SK-N-SH (cell line): ENCODE measurements at regions not wholly inside any gene's neighbourhood (a gene's known extent, or its start where the extent isn't known, plus 50 kb on each side); places are given as distances from the start of the nearest gene placed in this dataset.
"Not testable (repeated sequence)": the region's sequence is repeated elsewhere in the genome, so short reads cannot be mapped to it uniquely, and the experiment has no call there.

ENCODE experiments used
- CHD2 ChIP-seq: fragments of 150-350 bp; IDR thresholded peaks from 2 replicates; pipeline ENCODE4 v1.6.1; 2018; ENCODE audit warnings: low read length; ENCODE audit not compliant: partially characterized antibody
- ELF1 ChIP-seq: IDR thresholded peaks from 2 replicates; pipeline ENCODE4 v1.4.0; 2012
- EZH2phosphoT487 ChIP-seq: fragments of 200-600 bp; sonication (generic); IDR thresholded peaks from 2 replicates; pipeline ENCODE4 v1.6.1; 2017; ENCODE audit warnings: low read depth, mixed run types, mild to moderate bottlenecking, antibody characterized with exemption, moderate library complexity, borderline replicate concordance
- FOSL2 ChIP-seq: IDR thresholded peaks from 2 replicates; pipeline ENCODE4 v1.4.0; 2012; ENCODE audit warnings: low read depth, mild to moderate bottlenecking, moderate library complexity, borderline replicate concordance
- FOXJ3 ChIP-seq: sonication (generic); formaldehyde crosslinking; IDR thresholded peaks from 2 replicates; pipeline ENCODE4 v1.5.1; 2020; ENCODE audit warnings: mild to moderate bottlenecking, missing genetic modification reagents
- GABPA ChIP-seq: IDR thresholded peaks from 2 replicates; pipeline ENCODE4 v1.4.0; 2012; ENCODE audit warnings: low read depth, mild to moderate bottlenecking
- POLR2AphosphoS5 ChIP-seq: IDR thresholded peaks from 2 replicates; pipeline ENCODE4 v1.6.1; 2012; ENCODE audit warnings: low read depth, low read length
- RAD21 ChIP-seq: IDR thresholded peaks from 2 replicates; pipeline ENCODE4 v1.6.1; 2012; ENCODE audit warnings: mild to moderate bottlenecking, low read length
- RFX5 ChIP-seq: IDR thresholded peaks from 2 replicates; pipeline ENCODE4 v1.6.1; 2012; ENCODE audit warnings: mild to moderate bottlenecking, improper control_type of control experiment, low read length
- TF ChIP-seq, protein P1 (sequence below): fragments of 200-600 bp; sonication (generic); IDR thresholded peaks from 2 replicates; pipeline ENCODE4 v1.6.1; 2017; ENCODE audit warnings: antibody characterized with exemption, mild to moderate bottlenecking, moderate library complexity
- TF ChIP-seq, protein P2 (sequence below): IDR thresholded peaks from 2 replicates; pipeline ENCODE4; 2012
- TF ChIP-seq, protein P3 (sequence below): IDR thresholded peaks from 2 replicates; pipeline ENCODE4 v1.4.0; 2012; ENCODE audit warnings: low read depth, borderline replicate concordance
- TF ChIP-seq, protein P4 (sequence below): fragments of 150-350 bp; IDR thresholded peaks from 2 replicates; pipeline ENCODE4 v1.6.1; 2017; ENCODE audit warnings: antibody characterized with exemption, low read length, low read depth, borderline replicate concordance

DNA sequence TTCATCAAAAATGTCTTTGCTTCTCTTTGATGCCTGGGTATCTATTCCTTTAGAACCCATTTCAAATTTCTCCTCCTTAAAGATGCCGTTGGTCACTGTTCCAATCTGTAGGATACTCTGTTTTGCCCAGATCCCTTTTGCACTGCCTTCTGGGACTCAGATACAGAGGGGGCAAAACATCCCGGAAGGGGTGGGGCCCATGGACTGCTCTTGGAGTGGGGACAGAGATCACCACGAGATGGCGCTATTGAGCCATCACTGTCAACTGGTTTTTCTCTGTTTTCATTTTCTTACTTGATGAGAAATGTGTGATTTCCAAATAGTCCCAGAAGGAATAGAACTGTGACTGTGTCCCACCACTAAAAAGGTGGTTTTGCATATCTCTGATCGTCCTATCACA, 151.8 kb downstream of the NPIPA7 start:
- TF ChIP-seq, protein P1, sequence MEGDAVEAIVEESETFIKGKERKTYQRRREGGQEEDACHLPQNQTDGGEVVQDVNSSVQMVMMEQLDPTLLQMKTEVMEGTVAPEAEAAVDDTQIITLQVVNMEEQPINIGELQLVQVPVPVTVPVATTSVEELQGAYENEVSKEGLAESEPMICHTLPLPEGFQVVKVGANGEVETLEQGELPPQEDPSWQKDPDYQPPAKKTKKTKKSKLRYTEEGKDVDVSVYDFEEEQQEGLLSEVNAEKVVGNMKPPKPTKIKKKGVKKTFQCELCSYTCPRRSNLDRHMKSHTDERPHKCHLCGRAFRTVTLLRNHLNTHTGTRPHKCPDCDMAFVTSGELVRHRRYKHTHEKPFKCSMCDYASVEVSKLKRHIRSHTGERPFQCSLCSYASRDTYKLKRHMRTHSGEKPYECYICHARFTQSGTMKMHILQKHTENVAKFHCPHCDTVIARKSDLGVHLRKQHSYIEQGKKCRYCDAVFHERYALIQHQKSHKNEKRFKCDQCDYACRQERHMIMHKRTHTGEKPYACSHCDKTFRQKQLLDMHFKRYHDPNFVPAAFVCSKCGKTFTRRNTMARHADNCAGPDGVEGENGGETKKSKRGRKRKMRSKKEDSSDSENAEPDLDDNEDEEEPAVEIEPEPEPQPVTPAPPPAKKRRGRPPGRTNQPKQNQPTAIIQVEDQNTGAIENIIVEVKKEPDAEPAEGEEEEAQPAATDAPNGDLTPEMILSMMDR, result not testable (repeated sequence)
- TF ChIP-seq, protein P2, sequence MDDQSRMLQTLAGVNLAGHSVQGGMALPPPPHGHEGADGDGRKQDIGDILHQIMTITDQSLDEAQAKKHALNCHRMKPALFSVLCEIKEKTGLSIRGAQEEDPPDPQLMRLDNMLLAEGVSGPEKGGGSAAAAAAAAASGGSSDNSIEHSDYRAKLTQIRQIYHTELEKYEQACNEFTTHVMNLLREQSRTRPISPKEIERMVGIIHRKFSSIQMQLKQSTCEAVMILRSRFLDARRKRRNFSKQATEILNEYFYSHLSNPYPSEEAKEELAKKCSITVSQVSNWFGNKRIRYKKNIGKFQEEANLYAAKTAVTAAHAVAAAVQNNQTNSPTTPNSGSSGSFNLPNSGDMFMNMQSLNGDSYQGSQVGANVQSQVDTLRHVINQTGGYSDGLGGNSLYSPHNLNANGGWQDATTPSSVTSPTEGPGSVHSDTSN, result not testable (repeated sequence)
- TF ChIP-seq GABPA; EZH2phosphoT487; RFX5; RAD21; POLR2AphosphoS5; CHD2; FOXJ3 (CRISPR knock-in tag); FOSL2; ELF1: not testable (repeated sequence)
- TF ChIP-seq, protein P3, sequence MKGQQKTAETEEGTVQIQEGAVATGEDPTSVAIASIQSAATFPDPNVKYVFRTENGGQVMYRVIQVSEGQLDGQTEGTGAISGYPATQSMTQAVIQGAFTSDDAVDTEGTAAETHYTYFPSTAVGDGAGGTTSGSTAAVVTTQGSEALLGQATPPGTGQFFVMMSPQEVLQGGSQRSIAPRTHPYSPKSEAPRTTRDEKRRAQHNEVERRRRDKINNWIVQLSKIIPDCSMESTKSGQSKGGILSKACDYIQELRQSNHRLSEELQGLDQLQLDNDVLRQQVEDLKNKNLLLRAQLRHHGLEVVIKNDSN, result not testable (repeated sequence)
- TF ChIP-seq, protein P4, sequence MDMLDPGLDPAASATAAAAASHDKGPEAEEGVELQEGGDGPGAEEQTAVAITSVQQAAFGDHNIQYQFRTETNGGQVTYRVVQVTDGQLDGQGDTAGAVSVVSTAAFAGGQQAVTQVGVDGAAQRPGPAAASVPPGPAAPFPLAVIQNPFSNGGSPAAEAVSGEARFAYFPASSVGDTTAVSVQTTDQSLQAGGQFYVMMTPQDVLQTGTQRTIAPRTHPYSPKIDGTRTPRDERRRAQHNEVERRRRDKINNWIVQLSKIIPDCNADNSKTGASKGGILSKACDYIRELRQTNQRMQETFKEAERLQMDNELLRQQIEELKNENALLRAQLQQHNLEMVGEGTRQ, result not testable (repeated sequence)
